HL-60 (cell line): ENCODE measurements at regions not wholly inside any gene's neighbourhood (a gene's known extent, or its start where the extent isn't known, plus 50 kb on each side); places are given as distances from the start of the nearest gene placed in this dataset.

Experiments
- DNase-seq, 2 experiments: peaks; one replicate each; pipeline ENCODE4 v3.0.0-alpha.2; 2010 to 2020; ENCODE audit warnings: low read depth in 1 of 2, low spot score in 1 of 2
- H3K27ac ChIP-seq: fragments of 250-450 bp; sonication (Bioruptor Pico); replicated peaks from 2 replicates; pipeline ENCODE4 v1.5.1; 2020; ENCODE audit warnings: mild to moderate bottlenecking, moderate library complexity
- H3K27me3 ChIP-seq: fragments of 250-450 bp; sonication (Bioruptor Pico); 2 replicates; pipeline ENCODE4 v1.5.1; 2021; ENCODE audit warnings: mild to moderate bottlenecking, moderate library complexity; ENCODE audit not compliant: insufficient read depth, poor library complexity, severe bottlenecking
- H3K4me3 ChIP-seq: replicated peaks from 2 replicates; pipeline ENCODE4 v1.5.1; 2011; ENCODE audit warnings: mild to moderate bottlenecking, control low read depth, low read length; ENCODE audit not compliant: insufficient read depth
- GABPA ChIP-seq: IDR thresholded peaks from 2 replicates; pipeline ENCODE4 v1.6.1; 2012; ENCODE audit warnings: low read depth
- POLR2AphosphoS5 ChIP-seq: IDR thresholded peaks from 2 replicates; pipeline ENCODE4 v1.6.1; 2012; ENCODE audit warnings: low read depth
- SPI1 ChIP-seq: IDR thresholded peaks from 2 replicates; pipeline ENCODE4 v1.6.1; 2012; ENCODE audit warnings: low read depth, mild to moderate bottlenecking, borderline replicate concordance
- TF ChIP-seq, protein P1 (sequence below): IDR thresholded peaks from one replicate; pipeline ENCODE4 v1.5.1; 2011; ENCODE audit warnings: low read length, control low read depth, inconsistent platforms; ENCODE audit not compliant: insufficient read depth
- TF ChIP-seq, protein P2 (sequence below): IDR thresholded peaks from 2 replicates; pipeline ENCODE4 v1.6.1; 2012; ENCODE audit warnings: low read depth; ENCODE audit not compliant: insufficient replicate concordance

DNA sequence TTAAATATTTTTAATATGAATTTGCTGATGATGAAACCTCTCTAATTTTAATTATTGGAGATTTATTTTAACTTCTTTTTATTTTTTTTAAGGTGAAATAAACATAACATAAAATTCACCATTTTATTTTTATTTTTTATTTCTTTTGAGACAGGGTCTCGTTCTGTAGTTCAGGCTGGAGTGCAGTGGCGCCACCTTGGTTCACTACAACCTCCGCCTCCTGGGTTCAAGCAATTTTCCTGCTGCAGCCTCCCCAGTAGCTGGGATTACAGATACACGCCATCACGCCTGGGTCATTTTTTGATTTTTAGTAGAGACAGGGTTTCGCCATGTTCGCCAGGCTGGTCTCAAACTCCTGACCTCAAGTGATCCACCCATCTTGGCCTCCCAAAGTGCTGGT is 402.9 kb downstream of the PRR16 start:
- TF ChIP-seq, protein P1, sequence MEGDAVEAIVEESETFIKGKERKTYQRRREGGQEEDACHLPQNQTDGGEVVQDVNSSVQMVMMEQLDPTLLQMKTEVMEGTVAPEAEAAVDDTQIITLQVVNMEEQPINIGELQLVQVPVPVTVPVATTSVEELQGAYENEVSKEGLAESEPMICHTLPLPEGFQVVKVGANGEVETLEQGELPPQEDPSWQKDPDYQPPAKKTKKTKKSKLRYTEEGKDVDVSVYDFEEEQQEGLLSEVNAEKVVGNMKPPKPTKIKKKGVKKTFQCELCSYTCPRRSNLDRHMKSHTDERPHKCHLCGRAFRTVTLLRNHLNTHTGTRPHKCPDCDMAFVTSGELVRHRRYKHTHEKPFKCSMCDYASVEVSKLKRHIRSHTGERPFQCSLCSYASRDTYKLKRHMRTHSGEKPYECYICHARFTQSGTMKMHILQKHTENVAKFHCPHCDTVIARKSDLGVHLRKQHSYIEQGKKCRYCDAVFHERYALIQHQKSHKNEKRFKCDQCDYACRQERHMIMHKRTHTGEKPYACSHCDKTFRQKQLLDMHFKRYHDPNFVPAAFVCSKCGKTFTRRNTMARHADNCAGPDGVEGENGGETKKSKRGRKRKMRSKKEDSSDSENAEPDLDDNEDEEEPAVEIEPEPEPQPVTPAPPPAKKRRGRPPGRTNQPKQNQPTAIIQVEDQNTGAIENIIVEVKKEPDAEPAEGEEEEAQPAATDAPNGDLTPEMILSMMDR, result no peak

DNA sequence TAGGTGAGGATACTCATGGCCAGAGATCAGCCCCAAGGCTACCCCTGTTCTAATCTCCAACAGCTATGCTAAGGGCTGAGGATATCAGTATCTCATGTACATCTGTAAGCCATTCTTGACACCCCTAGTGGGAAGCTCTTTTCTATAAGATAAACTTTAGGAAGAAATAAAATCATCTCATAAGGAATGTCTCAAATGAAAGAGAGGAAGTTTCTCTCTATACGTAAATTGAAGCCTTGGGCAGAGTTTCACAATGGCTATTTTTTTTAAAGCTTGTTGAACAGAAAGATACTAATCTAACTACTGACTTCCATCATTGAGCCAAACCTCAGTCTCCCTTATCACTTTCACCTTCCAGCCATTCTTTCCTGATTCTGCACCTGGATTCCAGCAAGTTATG is 405.7 kb downstream of the PRR16 start:
- Histone ChIP-seq H3K27me3 (no peaks in the 10 kb centered on the region), H3K4me3 (no peak overlapping the region), H3K27ac (no peak overlapping the region)
- TF ChIP-seq GABPA, result no peak
- TF ChIP-seq, protein P1, result no peak
- TF ChIP-seq SPI1, result no peak
- no peak for TF ChIP-seq POLR2AphosphoS5
- TF ChIP-seq, protein P2, sequence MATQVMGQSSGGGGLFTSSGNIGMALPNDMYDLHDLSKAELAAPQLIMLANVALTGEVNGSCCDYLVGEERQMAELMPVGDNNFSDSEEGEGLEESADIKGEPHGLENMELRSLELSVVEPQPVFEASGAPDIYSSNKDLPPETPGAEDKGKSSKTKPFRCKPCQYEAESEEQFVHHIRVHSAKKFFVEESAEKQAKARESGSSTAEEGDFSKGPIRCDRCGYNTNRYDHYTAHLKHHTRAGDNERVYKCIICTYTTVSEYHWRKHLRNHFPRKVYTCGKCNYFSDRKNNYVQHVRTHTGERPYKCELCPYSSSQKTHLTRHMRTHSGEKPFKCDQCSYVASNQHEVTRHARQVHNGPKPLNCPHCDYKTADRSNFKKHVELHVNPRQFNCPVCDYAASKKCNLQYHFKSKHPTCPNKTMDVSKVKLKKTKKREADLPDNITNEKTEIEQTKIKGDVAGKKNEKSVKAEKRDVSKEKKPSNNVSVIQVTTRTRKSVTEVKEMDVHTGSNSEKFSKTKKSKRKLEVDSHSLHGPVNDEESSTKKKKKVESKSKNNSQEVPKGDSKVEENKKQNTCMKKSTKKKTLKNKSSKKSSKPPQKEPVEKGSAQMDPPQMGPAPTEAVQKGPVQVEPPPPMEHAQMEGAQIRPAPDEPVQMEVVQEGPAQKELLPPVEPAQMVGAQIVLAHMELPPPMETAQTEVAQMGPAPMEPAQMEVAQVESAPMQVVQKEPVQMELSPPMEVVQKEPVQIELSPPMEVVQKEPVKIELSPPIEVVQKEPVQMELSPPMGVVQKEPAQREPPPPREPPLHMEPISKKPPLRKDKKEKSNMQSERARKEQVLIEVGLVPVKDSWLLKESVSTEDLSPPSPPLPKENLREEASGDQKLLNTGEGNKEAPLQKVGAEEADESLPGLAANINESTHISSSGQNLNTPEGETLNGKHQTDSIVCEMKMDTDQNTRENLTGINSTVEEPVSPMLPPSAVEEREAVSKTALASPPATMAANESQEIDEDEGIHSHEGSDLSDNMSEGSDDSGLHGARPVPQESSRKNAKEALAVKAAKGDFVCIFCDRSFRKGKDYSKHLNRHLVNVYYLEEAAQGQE, result no peak
- no peak for DNase-seq

More for the DNA sequence above, 402.9 kb downstream of the PRR16 start:
- Histone ChIP-seq H3K27ac (no peak overlapping the region), H3K4me3 (no peak overlapping the region), H3K27me3 (no peaks in the 10 kb centered on the region)
- DNase-seq, result no peak

DNA sequence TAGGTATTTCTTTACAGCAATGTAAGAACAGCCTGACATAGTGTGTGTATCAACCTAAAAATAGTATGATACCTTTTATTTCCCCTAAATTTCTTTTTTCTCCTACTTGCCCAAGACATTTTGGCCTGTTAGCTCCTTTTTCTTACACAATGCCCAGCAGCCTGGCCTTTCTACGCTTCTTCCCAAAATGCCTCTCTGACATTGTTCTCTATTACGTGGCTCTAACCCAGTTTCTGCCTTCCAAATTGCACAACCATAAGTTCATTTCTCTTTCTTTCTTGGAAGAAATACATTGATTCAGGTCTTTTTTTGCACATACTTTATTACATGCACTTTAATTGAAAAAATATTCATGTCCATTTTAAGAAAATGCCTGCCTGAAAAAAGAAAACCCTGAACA is 408.2 kb downstream of the PRR16 start:
- DNase-seq, result peak in 1 of 2 experiments; percentile 3
- TF ChIP-seq POLR2AphosphoS5 (no peak), GABPA (no peak), SPI1 (no peak)
- TF ChIP-seq, protein P2, result no peak
- TF ChIP-seq, protein P1, result no peak
- Histone ChIP-seq H3K27me3 (no peaks in the 10 kb centered on the region), H3K27ac (no peak overlapping the region), H3K4me3 (no peak overlapping the region)

DNA sequence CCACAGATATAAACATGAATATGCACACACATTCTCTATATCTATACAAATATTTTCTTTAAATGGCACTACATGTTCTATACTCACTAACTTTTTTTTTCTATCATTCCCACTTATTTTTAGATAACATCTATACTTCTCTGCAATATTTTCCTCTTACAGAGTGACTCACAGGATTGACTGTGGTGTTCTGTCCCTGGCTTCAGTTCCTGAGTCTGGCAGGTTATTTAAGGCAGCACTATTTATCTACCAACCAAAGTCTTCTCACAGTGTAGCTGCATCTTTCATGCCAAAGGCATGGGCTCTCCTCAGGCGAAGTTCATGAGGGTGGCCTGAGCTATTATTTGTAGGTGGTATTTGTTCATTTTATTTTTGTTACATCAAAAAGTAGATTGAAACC is 409.0 kb downstream of the PRR16 start:
- H3K27me3 ChIP-seq, result no peaks in the 10 kb centered on the region
- TF ChIP-seq POLR2AphosphoS5, result no peak
- no peak for TF ChIP-seq SPI1
- no peak overlapping the region for H3K27ac ChIP-seq
- DNase-seq, result no peak
- H3K4me3 ChIP-seq, result no peak overlapping the region
